ENCODE measurements at regions not wholly inside any gene's neighbourhood (a gene's known extent, or its start where the extent isn't known, plus 50 kb on each side); places are given as distances from the start of the nearest gene placed in this dataset.
A peak's percentile ranks its signal among the peaks of the same experiment; 100 is the strongest.

DNA sequence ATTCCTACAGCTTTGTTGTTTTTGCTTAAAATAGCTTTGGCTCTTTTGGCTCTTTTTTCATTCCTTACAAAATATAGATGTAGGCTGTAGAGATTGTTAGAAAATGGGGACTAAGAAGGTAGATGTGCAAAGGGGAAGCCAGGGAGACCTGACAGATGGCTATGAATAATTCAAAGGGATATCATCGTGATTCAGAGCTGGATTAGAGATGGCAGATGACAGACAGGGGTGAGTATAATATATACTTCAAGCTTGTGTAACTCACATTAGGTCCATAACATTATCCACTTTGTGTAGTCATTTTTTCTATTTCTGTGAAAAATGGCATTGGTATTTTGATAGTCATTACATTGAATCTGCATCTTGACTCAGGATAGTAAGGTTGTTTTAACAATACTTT lies 422.9 kb upstream of the ST6GAL2 start:
- DNase-seq (ENCODE audit: low read depth in 6 of 9, low spot score in 9 of 9): no peak
- WGBS: 89% methylated on average over 1 of the region's 1 CpG
- H3K4me1 ChIP-seq (ENCODE audit: control insufficient read depth in 2 of 2, insufficient read depth in 2 of 2, low read length in 2 of 2): no peaks in the 10 kb centered on the region
- no peaks in the 10 kb centered on the region for H3K36me3 ChIP-seq (ENCODE audit: control insufficient read depth in 2 of 2, insufficient read depth in 2 of 2, low read length in 1 of 2)
- H3K9me3 ChIP-seq (ENCODE audit: control insufficient read depth in 2 of 2, insufficient read depth in 1 of 2, low read length in 1 of 2): peaks cover 0 to 2% of the 10 kb centered on the region in 2 donors
- no peak overlapping the region for H3K4me3 ChIP-seq (ENCODE audit: low read length in 2 of 2)
- no peaks in the 10 kb centered on the region for H3K27me3 ChIP-seq (ENCODE audit: control insufficient read depth in 2 of 2, insufficient read depth in 1 of 2, low read length in 1 of 2)
- H3K27ac ChIP-seq (ENCODE audit: low read depth in 1 of 2, low read length in 1 of 2): no peak overlapping the region

DNA sequence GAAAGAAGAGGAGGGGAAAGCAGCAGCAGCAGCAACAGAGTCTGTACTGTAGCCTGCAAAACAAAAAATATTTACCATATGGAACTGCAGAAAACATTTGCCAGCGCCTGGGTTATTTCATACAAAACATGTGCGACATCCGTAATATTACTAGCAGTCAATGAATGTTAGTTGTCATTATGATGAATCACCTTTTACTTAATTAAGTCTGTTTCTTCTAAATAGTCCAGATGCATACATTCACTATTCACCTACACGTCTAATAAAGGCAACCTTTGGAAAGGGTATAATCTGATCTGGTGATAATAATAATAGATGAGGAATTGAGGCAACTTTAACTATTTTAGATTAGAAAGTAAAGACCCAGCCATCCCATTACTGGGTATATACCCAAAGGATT lies 426.3 kb upstream of the ST6GAL2 start:
- H3K4me1 ChIP-seq (ENCODE audit: control insufficient read depth in 2 of 2, insufficient read depth in 2 of 2, low read length in 2 of 2): no peaks in the 10 kb centered on the region
- 98% methylated on average over 4 of the region's 4 CpGs for WGBS
- no peak overlapping the region for H3K4me3 ChIP-seq (ENCODE audit: low read length in 2 of 2)
- peaks cover 0 to 2% of the 10 kb centered on the region in 2 donors for H3K9me3 ChIP-seq (ENCODE audit: control insufficient read depth in 2 of 2, insufficient read depth in 1 of 2, low read length in 1 of 2)
- no peak for DNase-seq (ENCODE audit: low read depth in 6 of 9, low spot score in 9 of 9)
- no peak overlapping the region for H3K27ac ChIP-seq (ENCODE audit: low read depth in 1 of 2, low read length in 1 of 2)
- no peaks in the 10 kb centered on the region for H3K27me3 ChIP-seq (ENCODE audit: control insufficient read depth in 2 of 2, insufficient read depth in 1 of 2, low read length in 1 of 2)
- no peaks in the 10 kb centered on the region for H3K36me3 ChIP-seq (ENCODE audit: control insufficient read depth in 2 of 2, insufficient read depth in 2 of 2, low read length in 1 of 2)

DNA sequence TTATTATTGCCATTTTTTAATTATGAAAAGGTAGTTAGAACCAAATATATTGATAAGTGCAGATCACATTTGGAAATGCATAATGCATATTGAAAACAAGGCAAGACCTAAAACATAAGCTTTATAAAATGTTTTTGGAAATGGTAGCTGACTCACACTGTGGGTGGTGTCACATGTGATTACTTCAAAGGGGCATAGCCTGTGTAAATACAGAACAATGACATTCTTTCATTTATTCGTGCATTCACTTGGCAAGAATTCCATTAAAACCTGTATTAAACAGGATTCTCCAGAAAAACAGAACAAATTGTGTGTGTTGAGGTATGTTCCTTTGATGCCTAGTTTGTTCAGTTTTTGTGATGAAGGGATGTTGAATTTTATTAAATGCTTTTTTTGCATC lies 427.3 kb upstream of the ST6GAL2 start:
- H3K27me3 ChIP-seq (ENCODE audit: control insufficient read depth in 2 of 2, insufficient read depth in 1 of 2, low read length in 1 of 2): no peaks in the 10 kb centered on the region
- H3K4me3 ChIP-seq (ENCODE audit: low read length in 2 of 2): no peak overlapping the region
- WGBS: 69% methylated on average over 1 of the region's 1 CpG
- no peak for DNase-seq (ENCODE audit: low read depth in 6 of 9, low spot score in 9 of 9)
- H3K36me3 ChIP-seq (ENCODE audit: control insufficient read depth in 2 of 2, insufficient read depth in 2 of 2, low read length in 1 of 2): no peaks in the 10 kb centered on the region
- no peak overlapping the region for H3K27ac ChIP-seq (ENCODE audit: low read depth in 1 of 2, low read length in 1 of 2)
- peaks cover 0 to 2% of the 10 kb centered on the region in 2 donors for H3K9me3 ChIP-seq (ENCODE audit: control insufficient read depth in 2 of 2, insufficient read depth in 1 of 2, low read length in 1 of 2)
- H3K4me1 ChIP-seq (ENCODE audit: control insufficient read depth in 2 of 2, insufficient read depth in 2 of 2, low read length in 2 of 2): no peaks in the 10 kb centered on the region

DNA sequence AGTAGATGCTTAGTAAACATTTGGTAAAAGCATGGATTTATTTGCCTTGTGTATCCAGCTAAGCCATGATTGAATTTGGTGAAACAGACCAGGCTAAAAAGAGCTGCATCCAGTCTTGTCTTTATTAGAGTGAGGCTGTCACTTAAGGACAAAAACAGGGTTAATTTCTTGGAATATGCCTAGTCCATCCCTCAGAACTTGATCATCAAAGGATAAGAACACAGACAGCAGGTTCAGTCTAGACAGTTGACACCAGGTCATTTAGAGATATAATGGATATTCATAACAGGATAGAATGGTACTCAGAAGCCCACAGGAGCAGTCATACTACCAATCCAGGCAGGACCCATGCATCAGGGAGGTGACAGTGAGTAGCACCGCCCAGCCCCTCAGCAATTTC lies 434.9 kb upstream of the ST6GAL2 start:
- no peak overlapping the region for H3K27ac ChIP-seq (ENCODE audit: low read depth in 1 of 2, low read length in 1 of 2)
- H3K9me3 ChIP-seq (ENCODE audit: control insufficient read depth in 2 of 2, insufficient read depth in 1 of 2, low read length in 1 of 2): no peaks in the 10 kb centered on the region
- 87% methylated on average over 1 of the region's 1 CpG for WGBS
- no peaks in the 10 kb centered on the region for H3K36me3 ChIP-seq (ENCODE audit: control insufficient read depth in 2 of 2, insufficient read depth in 2 of 2, low read length in 1 of 2)
- DNase-seq (ENCODE audit: low read depth in 6 of 9, low spot score in 9 of 9): no peak
- H3K4me3 ChIP-seq (ENCODE audit: low read length in 2 of 2): no peak overlapping the region
- no peaks in the 10 kb centered on the region for H3K27me3 ChIP-seq (ENCODE audit: control insufficient read depth in 2 of 2, insufficient read depth in 1 of 2, low read length in 1 of 2)
- H3K4me1 ChIP-seq (ENCODE audit: control insufficient read depth in 2 of 2, insufficient read depth in 2 of 2, low read length in 2 of 2): no peaks in the 10 kb centered on the region

DNA sequence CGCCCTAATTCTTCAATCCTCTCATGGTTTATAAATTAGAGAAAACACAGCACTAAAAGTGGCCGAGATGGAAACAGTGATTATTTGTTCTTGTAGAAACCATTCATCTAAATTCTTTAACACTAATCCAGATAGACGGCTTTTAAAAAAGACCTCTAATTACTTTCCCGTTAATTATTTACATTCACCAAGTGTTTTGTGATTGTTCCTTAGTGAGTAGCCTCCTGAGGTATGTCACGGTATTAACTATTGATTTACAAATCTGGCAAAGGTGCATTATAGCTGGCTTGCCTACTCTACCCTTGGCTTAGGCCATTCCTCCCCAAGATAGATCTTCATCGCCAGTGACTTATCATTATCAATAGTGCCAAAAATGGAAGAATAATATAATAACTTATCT lies 436.4 kb upstream of the ST6GAL2 start:
- Histone ChIP-seq H3K36me3 (ENCODE audit: control insufficient read depth in 2 of 2, insufficient read depth in 2 of 2, low read length in 1 of 2) (no peaks in the 10 kb centered on the region), H3K9me3 (ENCODE audit: control insufficient read depth in 2 of 2, insufficient read depth in 1 of 2, low read length in 1 of 2) (no peaks in the 10 kb centered on the region), H3K4me1 (ENCODE audit: control insufficient read depth in 2 of 2, insufficient read depth in 2 of 2, low read length in 2 of 2) (no peaks in the 10 kb centered on the region), H3K27me3 (ENCODE audit: control insufficient read depth in 2 of 2, insufficient read depth in 1 of 2, low read length in 1 of 2) (no peaks in the 10 kb centered on the region), H3K27ac (ENCODE audit: low read depth in 1 of 2, low read length in 1 of 2) (no peak overlapping the region), H3K4me3 (ENCODE audit: low read length in 2 of 2) (no peak overlapping the region)
- no peak for DNase-seq (ENCODE audit: low read depth in 6 of 9, low spot score in 9 of 9)
- WGBS: 96% methylated on average over 6 of the region's 6 CpGs

DNA sequence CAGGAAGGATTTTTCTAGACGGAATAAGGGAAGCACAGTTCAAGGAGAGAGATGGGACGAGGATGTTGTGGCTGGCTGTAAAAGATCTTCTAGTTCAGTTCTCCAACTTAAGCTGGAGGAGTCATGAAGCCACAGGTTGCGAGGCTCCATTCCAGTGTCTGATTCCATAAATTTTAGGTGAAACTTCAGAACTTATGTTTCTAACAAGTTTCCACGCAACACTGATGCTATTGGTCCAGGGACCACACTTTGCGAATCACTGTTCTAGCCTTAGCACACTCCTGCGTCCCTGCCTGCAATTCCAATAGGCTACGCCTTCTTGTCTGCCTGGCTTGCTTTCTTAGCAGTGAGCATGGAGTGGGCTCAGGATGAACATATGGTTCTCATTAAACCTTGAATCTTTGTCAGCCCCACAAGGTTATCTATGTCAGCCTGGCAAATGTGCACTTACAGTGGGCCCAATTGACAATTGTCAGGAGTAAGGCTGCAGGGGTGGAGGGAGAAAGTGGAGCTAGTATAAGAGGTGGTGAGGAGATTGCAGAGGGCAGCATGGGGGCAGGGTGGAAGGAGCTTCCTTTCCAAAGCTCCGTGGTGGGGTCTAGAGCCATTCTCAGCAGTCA lies 438.1 kb upstream of the ST6GAL2 start:
- Histone ChIP-seq H3K4me3 (ENCODE audit: low read length in 2 of 2) (no peak overlapping the region), H3K27ac (ENCODE audit: low read depth in 1 of 2, low read length in 1 of 2) (no peak overlapping the region), H3K9me3 (ENCODE audit: control insufficient read depth in 2 of 2, insufficient read depth in 1 of 2, low read length in 1 of 2) (no peaks in the 10 kb centered on the region), H3K4me1 (ENCODE audit: control insufficient read depth in 2 of 2, insufficient read depth in 2 of 2, low read length in 2 of 2) (no peaks in the 10 kb centered on the region), H3K27me3 (ENCODE audit: control insufficient read depth in 2 of 2, insufficient read depth in 1 of 2, low read length in 1 of 2) (no peaks in the 10 kb centered on the region), H3K36me3 (ENCODE audit: control insufficient read depth in 2 of 2, insufficient read depth in 2 of 2, low read length in 1 of 2) (no peaks in the 10 kb centered on the region)
- DNase-seq (ENCODE audit: low read depth in 6 of 9, low spot score in 9 of 9): no peak
- WGBS: 90% methylated on average over 8 of the region's 8 CpGs

DNA sequence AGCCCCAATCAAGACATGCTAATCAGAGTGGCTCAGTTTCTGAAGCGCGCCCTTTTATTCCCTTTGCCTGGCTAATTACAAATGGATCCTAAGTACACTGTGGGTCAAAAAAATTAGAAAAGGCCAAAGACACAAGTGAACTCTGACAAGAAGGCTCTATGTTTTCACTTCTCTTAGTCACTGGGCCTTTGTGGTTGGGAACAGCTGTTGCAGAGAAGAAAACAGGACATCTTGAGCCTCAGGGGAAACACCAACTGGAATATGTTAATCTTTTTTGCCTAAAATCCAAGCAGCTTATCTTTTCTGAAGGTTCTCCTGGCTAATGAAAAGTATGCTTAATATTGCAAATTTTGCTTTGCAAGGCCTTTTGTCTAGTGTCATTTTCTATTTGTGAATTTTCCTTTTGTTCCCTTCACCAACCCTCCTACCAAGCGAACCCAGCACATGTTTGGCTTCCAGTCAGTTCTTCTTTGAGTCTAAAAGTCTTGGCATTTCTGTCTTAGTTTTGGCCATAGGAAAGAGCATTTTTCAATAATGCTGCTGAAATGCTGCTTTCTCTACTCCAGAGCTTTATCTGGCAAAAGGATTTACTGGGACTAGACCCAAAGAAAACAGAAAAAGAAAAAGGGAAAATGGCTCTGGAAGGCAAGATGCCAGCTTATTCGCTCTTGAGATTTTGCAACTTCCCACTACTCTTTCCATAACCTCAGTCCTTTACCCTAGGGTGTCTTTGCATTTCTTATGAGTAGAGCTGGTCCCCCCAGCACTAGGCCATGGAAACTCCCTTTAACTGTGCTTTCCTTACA lies 440.2 kb upstream of the ST6GAL2 start:
- DNase-seq (ENCODE audit: low read depth in 6 of 9, low spot score in 9 of 9): peak in 1 of 9 donors; percentile 12
- no peaks in the 10 kb centered on the region for H3K9me3 ChIP-seq (ENCODE audit: control insufficient read depth in 2 of 2, insufficient read depth in 1 of 2, low read length in 1 of 2)
- H3K4me1 ChIP-seq (ENCODE audit: control insufficient read depth in 2 of 2, insufficient read depth in 2 of 2, low read length in 2 of 2): no peaks in the 10 kb centered on the region
- H3K4me3 ChIP-seq (ENCODE audit: low read length in 2 of 2): no peak overlapping the region
- no peaks in the 10 kb centered on the region for H3K36me3 ChIP-seq (ENCODE audit: control insufficient read depth in 2 of 2, insufficient read depth in 2 of 2, low read length in 1 of 2)
- 93% methylated on average over 4 of the region's 4 CpGs for WGBS
- peak overlapping the region in 1 of 2 donors; percentile 1 for H3K27ac ChIP-seq (ENCODE audit: low read depth in 1 of 2, low read length in 1 of 2)
- no peaks in the 10 kb centered on the region for H3K27me3 ChIP-seq (ENCODE audit: control insufficient read depth in 2 of 2, insufficient read depth in 1 of 2, low read length in 1 of 2)

DNA sequence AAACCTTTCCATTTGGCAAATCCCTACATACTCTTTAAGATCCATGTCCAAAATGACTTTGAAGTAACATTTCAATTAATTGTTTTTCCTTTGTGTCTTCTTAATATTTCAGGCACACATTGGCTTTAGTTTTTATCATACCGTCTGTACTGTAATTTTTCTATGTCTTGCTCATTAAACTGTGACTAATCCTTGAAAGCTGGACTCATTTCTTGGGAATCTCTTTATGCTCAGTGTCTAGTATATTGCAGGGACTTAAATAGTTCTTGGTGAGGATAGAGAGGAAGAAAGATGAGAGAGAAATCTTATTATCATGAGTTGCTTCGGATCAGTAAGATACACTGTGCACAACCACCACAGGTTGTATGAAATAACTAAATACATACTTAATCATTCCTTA lies 448.3 kb upstream of the ST6GAL2 start:
- Histone ChIP-seq H3K4me3 (ENCODE audit: low read length in 2 of 2) (no peak overlapping the region), H3K9me3 (ENCODE audit: control insufficient read depth in 2 of 2, insufficient read depth in 1 of 2, low read length in 1 of 2) (no peaks in the 10 kb centered on the region), H3K36me3 (ENCODE audit: control insufficient read depth in 2 of 2, insufficient read depth in 2 of 2, low read length in 1 of 2) (no peaks in the 10 kb centered on the region), H3K4me1 (ENCODE audit: control insufficient read depth in 2 of 2, insufficient read depth in 2 of 2, low read length in 2 of 2) (no peaks in the 10 kb centered on the region), H3K27me3 (ENCODE audit: control insufficient read depth in 2 of 2, insufficient read depth in 1 of 2, low read length in 1 of 2) (no peaks in the 10 kb centered on the region), H3K27ac (ENCODE audit: low read depth in 1 of 2, low read length in 1 of 2) (no peak overlapping the region)
- 95% methylated on average over 2 of the region's 2 CpGs for WGBS
- DNase-seq (ENCODE audit: low read depth in 6 of 9, low spot score in 9 of 9): no peak

DNA sequence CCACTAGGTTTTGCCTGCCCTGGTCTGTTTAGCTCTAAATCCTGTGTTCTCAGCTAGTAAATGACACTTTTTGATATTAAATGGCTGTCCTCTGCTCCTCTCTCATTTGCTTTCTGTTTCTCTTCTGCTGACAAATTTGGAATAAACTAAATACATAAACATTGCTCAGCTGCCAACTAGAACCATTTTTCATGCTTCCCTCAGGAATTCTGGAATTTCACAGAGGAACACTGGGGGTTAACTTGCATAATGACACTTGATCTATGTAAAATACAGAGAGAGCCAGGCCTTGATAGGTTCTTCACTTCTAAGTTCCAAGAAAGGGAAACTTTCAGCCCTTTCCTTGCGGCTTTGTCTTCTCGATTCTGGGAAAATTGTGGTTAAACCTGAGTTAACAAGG lies 450.6 kb upstream of the ST6GAL2 start:
- Histone ChIP-seq H3K27me3 (ENCODE audit: control insufficient read depth in 2 of 2, insufficient read depth in 1 of 2, low read length in 1 of 2) (no peaks in the 10 kb centered on the region), H3K9me3 (ENCODE audit: control insufficient read depth in 2 of 2, insufficient read depth in 1 of 2, low read length in 1 of 2) (no peaks in the 10 kb centered on the region), H3K36me3 (ENCODE audit: control insufficient read depth in 2 of 2, insufficient read depth in 2 of 2, low read length in 1 of 2) (no peaks in the 10 kb centered on the region), H3K4me1 (ENCODE audit: control insufficient read depth in 2 of 2, insufficient read depth in 2 of 2, low read length in 2 of 2) (no peaks in the 10 kb centered on the region), H3K4me3 (ENCODE audit: low read length in 2 of 2) (no peak overlapping the region), H3K27ac (ENCODE audit: low read depth in 1 of 2, low read length in 1 of 2) (no peak overlapping the region)
- 91% methylated on average over 2 of the region's 2 CpGs for WGBS
- no peak for DNase-seq (ENCODE audit: low read depth in 6 of 9, low spot score in 9 of 9)

All from thymus (tissue), 11 donors.